K562 (cell line): ENCODE measurements at regions not wholly inside any gene's neighbourhood (a gene's known extent, or its start where the extent isn't known, plus 50 kb on each side); places are given as distances from the start of the nearest gene placed in this dataset.

Source experiments
- ATAC-seq: fragments of 200-7000 bp; cut with Tn5 transposase; 3 replicates; pipeline ENCODE4 v1.9.1; 2020; ENCODE audit warnings: moderate library complexity
- BruUV-seq: library from RNA; stranded (reverse); fragments of 400-500 nt; replicated peaks from 2 replicates; lab custom pipeline; 2021; lab: Mats Ljungman, UMichigan
- CTCF ChIA-PET: fragments of 300-600 bp; formaldehyde crosslinking; extraction: SDS; loops from one replicate; lab custom pipeline; 2021; ENCODE audit warnings: low intra/inter-chr PET ratio; lab: Yijun Ruan, JAX
- POLR2A ChIA-PET: fragments of 300-600, 350-650 bp; sonication (Branson Sonifier 250); formaldehyde crosslinking; extraction: SDS; loops from one replicate; lab custom pipeline; 2021; ENCODE audit warnings: antibody characterized with exemption, inconsistent platforms; lab: Yijun Ruan, JAX
- DNase-seq, 4 experiments: peaks; one replicate each; pipeline versions ENCODE4 v3.0.0 to v3.0.0-alpha.2; 2011 to 2018; ENCODE audit warnings: low spot score in 3 of 4, mixed read lengths in 3 of 4; ENCODE audit errors: extremely low read depth in 1 of 4
- FAIRE-seq: peaks from 2 replicates; lab custom pipeline; 2011; peaks lifted over from hg19 to GRCh38; lab: Jason Lieb, UNC
- H2AFZ ChIP-seq: 2 replicates; pipeline ENCODE4 v1.6.0; 2011; ENCODE audit warnings: low read depth, low read length, control low read depth, inconsistent platforms
- H3K27ac ChIP-seq: fragments of 200-600 bp; 3 replicates; pipeline ENCODE4 v1.8.0; 2011; ENCODE audit warnings: low read depth, mild to moderate bottlenecking, control low read depth, inconsistent platforms, low read length, moderate library complexity, mixed read lengths; ENCODE audit errors: extremely low read depth
- H3K27me3 ChIP-seq, 2 experiments: fragments of 300-600 bp in 1 of 2; 2 replicates in 1 of 2; 3 replicates in 1 of 2; pipeline versions ENCODE4 v1.6.0 to v1.8.0; 2011; ENCODE audit warnings: inconsistent platforms in 2 of 2, low read length in 2 of 2, mild to moderate bottlenecking in 1 of 2, mixed read lengths in 1 of 2, moderate library complexity in 1 of 2; ENCODE audit not compliant: control insufficient read depth in 2 of 2, insufficient read depth in 2 of 2
- H3K36me3 ChIP-seq: fragments of 300-600 bp; 3 replicates; pipeline ENCODE4 v1.8.0; 2011; ENCODE audit warnings: mild to moderate bottlenecking, low read length, inconsistent platforms; ENCODE audit not compliant: control insufficient read depth, insufficient read depth
- H3K4me1 ChIP-seq, 2 experiments: fragments of 200-600 bp in 1 of 2; replicated peaks in 1 of 2; 2 replicates in 1 of 2; 3 replicates in 1 of 2; pipeline versions ENCODE4 v1.5.1 to v1.8.0; 2011; ENCODE audit warnings: inconsistent platforms in 2 of 2, low read length in 2 of 2, mild to moderate bottlenecking in 1 of 2, mixed read lengths in 1 of 2, moderate library complexity in 1 of 2; ENCODE audit not compliant: control insufficient read depth in 2 of 2, insufficient read depth in 2 of 2
- H3K4me2 ChIP-seq: 2 replicates; pipeline ENCODE4 v1.6.1; 2011; ENCODE audit warnings: low read length, control low read depth, inconsistent platforms, mixed read lengths; ENCODE audit not compliant: insufficient read depth
- H3K4me3 ChIP-seq: fragments of 200-600 bp; sonication (generic), shearing (Covaris generic); 2 replicates; pipeline ENCODE4 v1.5.1; 2016; ENCODE audit warnings: control low read depth, inconsistent platforms
- H3K79me2 ChIP-seq: fragments of 200-600 bp; 3 replicates; pipeline ENCODE4 v1.8.0; 2011; ENCODE audit warnings: low read length, inconsistent platforms; ENCODE audit not compliant: control insufficient read depth, insufficient read depth
- H3K9ac ChIP-seq, 2 experiments: 2 replicates each; pipeline versions ENCODE4 v1.6.0 to v1.6.1; 2011; ENCODE audit warnings: low read depth in 2 of 2, low read length in 2 of 2, control low read depth in 1 of 2, inconsistent platforms in 1 of 2, mild to moderate bottlenecking in 1 of 2, mixed read lengths in 1 of 2; ENCODE audit not compliant: insufficient read depth in 1 of 2
- H3K9me1 ChIP-seq: one replicate; pipeline ENCODE4 v1.6.0; 2011; ENCODE audit warnings: inconsistent platforms, mild to moderate bottlenecking, low read length, moderate library complexity; ENCODE audit not compliant: control insufficient read depth, insufficient read depth
- H3K9me3 ChIP-seq: replicated peaks from 2 replicates; pipeline ENCODE4 v1.5.1; 2011; ENCODE audit warnings: low read depth, low read length, inconsistent platforms; ENCODE audit not compliant: control insufficient read depth, insufficient read depth
- H4K20me1 ChIP-seq: replicated peaks from 2 replicates; pipeline ENCODE4 v1.6.1; 2011; ENCODE audit warnings: low read length, inconsistent platforms, mixed read lengths; ENCODE audit not compliant: control insufficient read depth, insufficient read depth
- HDAC6 ChIP-seq: IDR thresholded peaks from 2 replicates; pipeline ENCODE4 v1.6.1; 2012; ENCODE audit warnings: low read depth, mild to moderate bottlenecking, control low read depth, inconsistent platforms, low read length, moderate library complexity
- HOXB6 ChIP-seq: fragments of 250-450 bp; sonication (Bioruptor Pico); IDR thresholded peaks from 2 replicates; pipeline ENCODE4 v1.5.1; 2022; ENCODE audit warnings: mild to moderate bottlenecking, borderline replicate concordance
- JUN ChIP-seq, 2 experiments: sonication (generic) in 1 of 2; formaldehyde crosslinking in 1 of 2; IDR thresholded peaks; 2 replicates each; pipeline versions ENCODE4 v1.6.1 to v1.8.0; 2012 to 2022; ENCODE audit warnings: borderline replicate concordance in 2 of 2, mild to moderate bottlenecking in 2 of 2, improper control_type of control experiment in 1 of 2, low read depth in 1 of 2, low read length in 1 of 2, missing genetic modification reagents in 1 of 2
- PML ChIP-seq: IDR thresholded peaks from 2 replicates; pipeline ENCODE4 v1.6.1; 2012; ENCODE audit warnings: low read length, inconsistent platforms
- PYGO2 ChIP-seq: fragments of 450-650 bp; IDR thresholded peaks from 2 replicates; pipeline ENCODE4 v1.6.1; 2016; ENCODE audit warnings: mild to moderate bottlenecking, missing genetic modification characterization, moderate library complexity, missing compliant biosample characterization
- RBM15 ChIP-seq: fragments of 200-400 bp; formaldehyde crosslinking; IDR thresholded peaks from 2 replicates; pipeline ENCODE4 v1.6.1; 2018; ENCODE audit warnings: mild to moderate bottlenecking, low read length, moderate library complexity; ENCODE audit not compliant: insufficient read depth
- SETDB1 ChIP-seq: IDR thresholded peaks from one replicate; pipeline ENCODE4 v1.6.1; 2012; ENCODE audit warnings: low read length, control low read depth, inconsistent platforms
- SPI1 ChIP-seq: IDR thresholded peaks from 2 replicates; pipeline ENCODE4 v1.6.1; 2011; ENCODE audit warnings: low read depth, low read length, control low read depth, borderline replicate concordance
- TAF7 ChIP-seq: fragments of 450-650 bp; IDR thresholded peaks from 2 replicates; pipeline ENCODE4 v1.6.1; 2016; ENCODE audit warnings: missing genetic modification characterization, missing compliant biosample characterization
- YBX1 ChIP-seq: fragments of 450-650 bp; IDR thresholded peaks from 2 replicates; pipeline ENCODE4 v1.7.1; 2016; ENCODE audit warnings: mild to moderate bottlenecking
- ZC3H4 ChIP-seq: sonication (generic); formaldehyde crosslinking; IDR thresholded peaks from 2 replicates; pipeline ENCODE4 v1.9.0; 2021; ENCODE audit warnings: missing genetic modification reagents, borderline replicate concordance
- ZKSCAN8 ChIP-seq: fragments of 200-800 bp; sonication (Bioruptor generic); IDR thresholded peaks from 2 replicates; pipeline ENCODE4 v1.6.1; 2016; ENCODE audit warnings: missing genetic modification characterization, missing compliant biosample characterization
- WGBS: fragments of 100-300 bp; shearing (Covaris generic); methylation state at CpG from one replicate; pipeline ENCODE4 v1.1.6; 2016; ENCODE audit warnings: low coverage, mixed read lengths; ENCODE audit not compliant: insufficient coverage; ENCODE audit errors: missing lambda C conversion rate; 5-methylcytosine and 5-hydroxymethylcytosine counted together
- in situ Hi-C: fragments of 300-500 bp; cut with MboI; formaldehyde crosslinking; loops from 4 replicates; pipeline ENCODE4 v1.15.0; 2018; ENCODE audit warnings: inconsistent platforms, mixed read lengths
- intact Hi-C: fragments of 100-400 bp; cut with micrococcal nuclease; formaldehyde crosslinking; loops from 2 replicates; pipeline ENCODE4 v1.14.2; 2022
- TF ChIP-seq, protein P1 (sequence below): fragments of 450-650 bp; IDR thresholded peaks from 2 replicates; pipeline ENCODE4 v1.6.1; 2018; ENCODE audit not compliant: partially characterized antibody
- TF ChIP-seq, protein P2 (sequence below): fragments of 150-350 bp; conservative IDR thresholded peaks from 2 replicates; pipeline ENCODE4 v1.6.1; 2014; ENCODE audit warnings: low read length
- TF ChIP-seq, protein P3 (sequence below): fragments of 250-450 bp; sonication (Bioruptor Pico); IDR thresholded peaks from 2 replicates; pipeline ENCODE4 v1.4.0; 2020; ENCODE audit warnings: mild to moderate bottlenecking

DNA sequence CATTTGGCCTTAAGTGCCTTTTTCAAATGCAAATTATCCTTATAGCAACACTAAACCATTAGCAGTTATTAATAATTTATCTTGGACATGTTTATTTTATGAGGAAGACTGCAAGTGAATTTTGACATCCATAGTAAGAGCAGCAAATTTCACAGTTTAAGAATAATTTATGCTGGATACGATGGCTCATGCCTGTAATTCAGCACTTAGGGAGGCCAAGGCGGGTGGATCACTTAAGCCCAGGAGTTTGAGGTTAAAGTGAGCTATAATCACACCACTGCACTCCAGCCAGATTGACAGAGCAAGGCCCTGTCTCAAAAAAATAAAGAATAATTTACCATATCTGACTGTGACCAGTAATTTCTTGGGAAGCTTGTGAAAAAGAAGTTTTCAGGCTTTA is 286.2 kb downstream of the TMX3 start (continued):
- no peak for TF ChIP-seq ZC3H4 (CRISPR knock-in tag)
- TF ChIP-seq, protein P1, sequence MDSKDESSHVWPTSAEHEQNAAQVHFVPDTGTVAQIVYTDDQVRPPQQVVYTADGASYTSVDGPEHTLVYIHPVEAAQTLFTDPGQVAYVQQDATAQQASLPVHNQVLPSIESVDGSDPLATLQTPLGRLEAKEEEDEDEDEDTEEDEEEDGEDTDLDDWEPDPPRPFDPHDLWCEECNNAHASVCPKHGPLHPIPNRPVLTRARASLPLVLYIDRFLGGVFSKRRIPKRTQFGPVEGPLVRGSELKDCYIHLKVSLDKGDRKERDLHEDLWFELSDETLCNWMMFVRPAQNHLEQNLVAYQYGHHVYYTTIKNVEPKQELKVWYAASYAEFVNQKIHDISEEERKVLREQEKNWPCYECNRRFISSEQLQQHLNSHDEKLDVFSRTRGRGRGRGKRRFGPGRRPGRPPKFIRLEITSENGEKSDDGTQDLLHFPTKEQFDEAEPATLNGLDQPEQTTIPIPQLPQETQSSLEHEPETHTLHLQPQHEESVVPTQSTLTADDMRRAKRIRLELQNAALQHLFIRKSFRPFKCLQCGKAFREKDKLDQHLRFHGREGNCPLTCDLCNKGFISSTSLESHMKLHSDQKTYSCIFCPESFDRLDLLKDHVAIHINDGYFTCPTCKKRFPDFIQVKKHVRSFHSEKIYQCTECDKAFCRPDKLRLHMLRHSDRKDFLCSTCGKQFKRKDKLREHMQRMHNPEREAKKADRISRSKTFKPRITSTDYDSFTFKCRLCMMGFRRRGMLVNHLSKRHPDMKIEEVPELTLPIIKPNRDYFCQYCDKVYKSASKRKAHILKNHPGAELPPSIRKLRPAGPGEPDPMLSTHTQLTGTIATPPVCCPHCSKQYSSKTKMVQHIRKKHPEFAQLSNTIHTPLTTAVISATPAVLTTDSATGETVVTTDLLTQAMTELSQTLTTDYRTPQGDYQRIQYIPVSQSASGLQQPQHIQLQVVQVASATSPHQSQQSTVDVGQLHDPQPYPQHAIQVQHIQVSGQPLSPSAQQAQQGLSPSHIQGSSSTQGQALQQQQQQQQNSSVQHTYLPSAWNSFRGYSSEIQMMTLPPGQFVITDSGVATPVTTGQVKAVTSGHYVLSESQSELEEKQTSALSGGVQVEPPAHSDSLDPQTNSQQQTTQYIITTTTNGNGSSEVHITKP, result no peak
- no peak for TF ChIP-seq HOXB6 (CRISPR knock-in tag)
- TF ChIP-seq SPI1, result no peak
- TF ChIP-seq HDAC6, result no peak
- TF ChIP-seq SETDB1, result no peak
- no peak for TF ChIP-seq YBX1
- TF ChIP-seq RBM15, result no peak

DNA sequence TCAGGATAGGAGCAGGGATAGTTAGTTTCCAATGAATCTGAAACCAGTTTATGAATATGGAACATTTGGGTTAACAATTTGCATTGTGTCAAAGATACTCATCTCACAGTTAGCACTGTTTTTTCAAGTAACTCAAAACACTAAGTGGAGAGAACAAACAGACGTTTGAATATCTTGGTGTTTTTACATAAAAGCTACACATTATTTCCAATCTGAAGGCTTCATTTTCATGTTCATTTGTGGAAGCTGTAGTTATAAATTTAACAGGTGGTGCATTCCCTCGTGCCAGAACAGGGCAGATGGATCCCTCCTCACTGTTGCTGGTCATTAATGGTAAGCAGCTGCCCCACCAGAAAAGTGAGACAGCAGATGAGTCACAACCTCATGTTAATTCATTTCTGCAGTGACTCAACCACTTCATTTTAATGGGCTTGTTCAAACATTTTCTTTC is 286.9 kb downstream of the TMX3 start:
- FAIRE-seq (no peak), DNase-seq (no peak), ATAC-seq (no peak)
- Histone ChIP-seq H3K9ac (no peak overlapping the region), H3K27ac (no peak overlapping the region), H3K9me3 (no peaks in the 10 kb centered on the region), H2AFZ (no peak overlapping the region), H3K4me3 (no peak overlapping the region), H3K27me3 (no peaks in the 10 kb centered on the region), H3K79me2 (no peaks in the 10 kb centered on the region), H3K9me1 (no peaks in the 10 kb centered on the region), H3K4me1 (no peaks in the 10 kb centered on the region), H3K36me3 (no peaks in the 10 kb centered on the region), H4K20me1 (no peaks in the 10 kb centered on the region), H3K4me2 (no peak overlapping the region)
- BruUV-seq, result no TSS peak
- ChIA-PET CTCF (no interaction called here), POLR2A (no interaction called here)
- in situ Hi-C loops, result no loop called here
- intact Hi-C loops, result no loop called here
- WGBS, result 0% methylated on average over 2 of the region's 2 CpGs
- no peak for TF ChIP-seq TAF7 (tag)
- TF ChIP-seq JUN (IDR thresholded peaks at IDR 0.05; ENCODE audit: borderline replicate concordance, low read depth, low read length), result no peak
- no peak for TF ChIP-seq JUN (CRISPR knock-in tag; IDR thresholded peaks at IDR 0.05; ENCODE audit: borderline replicate concordance)
- TF ChIP-seq PML, result no peak
- TF ChIP-seq, protein P2, sequence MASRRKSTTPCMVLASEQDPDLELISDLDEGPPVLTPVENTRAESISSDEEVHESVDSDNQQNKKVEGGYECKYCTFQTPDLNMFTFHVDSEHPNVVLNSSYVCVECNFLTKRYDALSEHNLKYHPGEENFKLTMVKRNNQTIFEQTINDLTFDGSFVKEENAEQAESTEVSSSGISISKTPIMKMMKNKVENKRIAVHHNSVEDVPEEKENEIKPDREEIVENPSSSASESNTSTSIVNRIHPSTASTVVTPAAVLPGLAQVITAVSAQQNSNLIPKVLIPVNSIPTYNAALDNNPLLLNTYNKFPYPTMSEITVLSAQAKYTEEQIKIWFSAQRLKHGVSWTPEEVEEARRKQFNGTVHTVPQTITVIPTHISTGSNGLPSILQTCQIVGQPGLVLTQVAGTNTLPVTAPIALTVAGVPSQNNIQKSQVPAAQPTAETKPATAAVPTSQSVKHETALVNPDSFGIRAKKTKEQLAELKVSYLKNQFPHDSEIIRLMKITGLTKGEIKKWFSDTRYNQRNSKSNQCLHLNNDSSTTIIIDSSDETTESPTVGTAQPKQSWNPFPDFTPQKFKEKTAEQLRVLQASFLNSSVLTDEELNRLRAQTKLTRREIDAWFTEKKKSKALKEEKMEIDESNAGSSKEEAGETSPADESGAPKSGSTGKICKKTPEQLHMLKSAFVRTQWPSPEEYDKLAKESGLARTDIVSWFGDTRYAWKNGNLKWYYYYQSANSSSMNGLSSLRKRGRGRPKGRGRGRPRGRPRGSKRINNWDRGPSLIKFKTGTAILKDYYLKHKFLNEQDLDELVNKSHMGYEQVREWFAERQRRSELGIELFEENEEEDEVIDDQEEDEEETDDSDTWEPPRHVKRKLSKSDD, result no peak
- TF ChIP-seq, protein P3, sequence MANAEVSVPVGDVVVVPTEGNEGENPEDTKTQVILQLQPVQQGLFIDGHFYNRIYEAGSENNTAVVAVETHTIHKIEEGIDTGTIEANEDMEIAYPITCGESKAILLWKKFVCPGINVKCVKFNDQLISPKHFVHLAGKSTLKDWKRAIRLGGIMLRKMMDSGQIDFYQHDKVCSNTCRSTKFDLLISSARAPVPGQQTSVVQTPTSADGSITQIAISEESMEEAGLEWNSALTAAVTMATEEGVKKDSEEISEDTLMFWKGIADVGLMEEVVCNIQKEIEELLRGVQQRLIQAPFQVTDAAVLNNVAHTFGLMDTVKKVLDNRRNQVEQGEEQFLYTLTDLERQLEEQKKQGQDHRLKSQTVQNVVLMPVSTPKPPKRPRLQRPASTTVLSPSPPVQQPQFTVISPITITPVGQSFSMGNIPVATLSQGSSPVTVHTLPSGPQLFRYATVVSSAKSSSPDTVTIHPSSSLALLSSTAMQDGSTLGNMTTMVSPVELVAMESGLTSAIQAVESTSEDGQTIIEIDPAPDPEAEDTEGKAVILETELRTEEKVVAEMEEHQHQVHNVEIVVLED (CRISPR knock-in tag), result no peak
- TF ChIP-seq ZKSCAN8 (CRISPR knock-in tag), result no peak
- TF ChIP-seq PYGO2, result no peak
